ENCODE measurements at regions not wholly inside any gene's neighbourhood (a gene's known extent, or its start where the extent isn't known, plus 50 kb on each side); places are given as distances from the start of the nearest gene placed in this dataset.

- TF ChIP-seq CTCF (IDR thresholded peaks at IDR 0.05; ENCODE audit: insufficient read depth, low read length) (no peak), GABPA (IDR thresholded peaks at IDR 0.05; ENCODE audit: low read depth) (no peak), REST (IDR thresholded peaks at IDR 0.05; ENCODE audit: insufficient replicate concordance, low read depth) (no peak), SPI1 (IDR thresholded peaks at IDR 0.05; ENCODE audit: borderline replicate concordance, low read depth) (no peak), POLR2AphosphoS5 (IDR thresholded peaks at IDR 0.05; ENCODE audit: low read depth) (no peak)
Measured at GRCh38 chr16:51245658-51245995, 94.6 kb upstream of the SALL1 start.

All from HL-60 (cell line).